Activated T-helper 1 cell treated with anti-CD3 and anti-CD28 coated beads, Interleukin-12 subunit alpha, Interleukin-12 subunit beta, Interleukin-2, Interleukin-4 antibody, amounts not matched to agents 30 ng/mL and 10 ng/mL and 1 ng/mL, durations not matched to agents 14 hours and 24 hours and 36 hours (primary cell): ENCODE measurements at regions not wholly inside any gene's neighbourhood (a gene's known extent, or its start where the extent isn't known, plus 50 kb on each side); places are given as distances from the start of the nearest gene placed in this dataset.
A peak's percentile ranks its signal among the peaks of the same experiment; 100 is the strongest.

Experiments
- DNase-seq: peaks from one replicate; pipeline ENCODE4 v3.0.0; 2021; ENCODE audit warnings: low spot score
- H3K27ac Mint-ChIP-seq: one replicate; pipeline ENCODE4 v1.8.0; 2021; ENCODE audit warnings: mild to moderate bottlenecking, mixed read lengths
- H3K27me3 Mint-ChIP-seq: one replicate; pipeline ENCODE4 v1.8.0; 2022; ENCODE audit warnings: mild to moderate bottlenecking, moderate library complexity, mixed read lengths; ENCODE audit not compliant: insufficient read depth
- H3K36me3 Mint-ChIP-seq: one replicate; pipeline ENCODE4 v1.8.0; 2021; ENCODE audit warnings: low read depth, mixed read lengths
- H3K4me1 Mint-ChIP-seq: one replicate; pipeline ENCODE4 v1.8.0; 2021; ENCODE audit warnings: low read depth, mixed read lengths
- H3K4me3 Mint-ChIP-seq: one replicate; pipeline ENCODE4 v1.8.0; 2021; ENCODE audit warnings: mild to moderate bottlenecking, moderate library complexity, mixed read lengths
- H3K9me3 Mint-ChIP-seq: one replicate; pipeline ENCODE4 v1.8.0; 2021; ENCODE audit warnings: mixed read lengths
- intact Hi-C: fragments of 100-400 bp; cut with micrococcal nuclease; formaldehyde crosslinking; loops from one replicate; pipeline ENCODE4 v1.15.1; 2024

DNA sequence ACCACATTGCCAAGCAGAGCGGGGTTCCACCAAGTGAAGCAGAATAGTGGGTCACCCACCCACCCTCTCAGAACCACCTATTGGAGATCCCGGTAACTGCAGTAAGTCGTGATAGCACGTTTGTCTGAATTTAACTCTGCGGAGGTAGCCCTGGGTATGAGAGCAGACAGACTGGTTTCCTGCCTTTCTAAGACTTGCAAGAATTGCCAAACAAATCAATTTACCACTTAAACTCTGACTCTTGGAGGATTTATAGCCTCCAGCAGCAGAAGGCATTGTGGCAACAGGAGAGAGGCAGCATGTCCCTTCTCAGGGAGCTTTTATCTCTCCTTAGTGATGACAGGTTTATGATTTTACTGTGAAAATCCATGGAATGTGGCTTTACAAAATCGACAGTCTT is 287.9 kb upstream of the FMN2 start:
- intact Hi-C loops, result no loop called here

DNA sequence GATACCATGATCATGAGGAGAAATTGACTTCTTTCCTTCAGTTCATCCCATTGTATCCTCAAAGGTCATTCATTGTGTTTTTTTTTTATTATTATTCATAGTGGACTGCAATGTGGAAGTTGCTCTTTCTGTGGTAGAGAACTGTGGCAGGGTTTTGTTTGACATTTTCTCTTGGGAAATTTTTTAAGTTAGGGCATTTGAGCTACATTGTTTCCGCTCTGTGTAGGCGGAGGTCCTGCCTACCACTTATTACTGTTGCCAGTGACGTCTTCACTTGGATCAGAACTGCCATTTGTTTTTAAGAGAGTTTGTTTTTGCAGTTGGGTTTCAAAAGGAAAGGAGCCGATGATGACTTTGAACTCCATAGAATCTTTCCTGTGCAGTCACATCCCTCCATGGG is 287.4 kb upstream of the FMN2 start:
- DNase-seq, result no peak
- H3K36me3 Mint-ChIP-seq, result no peaks in the 10 kb centered on the region
- intact Hi-C loops, result no loop called here

More for the DNA sequence above, 287.9 kb upstream of the FMN2 start:
- no peaks in the 10 kb centered on the region for H3K27me3 Mint-ChIP-seq
- H3K9me3 Mint-ChIP-seq, result no peaks in the 10 kb centered on the region
- H3K4me3 Mint-ChIP-seq, result no peak overlapping the region
- H3K27ac Mint-ChIP-seq, result no peak overlapping the region
- no peak for DNase-seq
- no peaks in the 10 kb centered on the region for H3K4me1 Mint-ChIP-seq
- H3K36me3 Mint-ChIP-seq, result no peaks in the 10 kb centered on the region

DNA sequence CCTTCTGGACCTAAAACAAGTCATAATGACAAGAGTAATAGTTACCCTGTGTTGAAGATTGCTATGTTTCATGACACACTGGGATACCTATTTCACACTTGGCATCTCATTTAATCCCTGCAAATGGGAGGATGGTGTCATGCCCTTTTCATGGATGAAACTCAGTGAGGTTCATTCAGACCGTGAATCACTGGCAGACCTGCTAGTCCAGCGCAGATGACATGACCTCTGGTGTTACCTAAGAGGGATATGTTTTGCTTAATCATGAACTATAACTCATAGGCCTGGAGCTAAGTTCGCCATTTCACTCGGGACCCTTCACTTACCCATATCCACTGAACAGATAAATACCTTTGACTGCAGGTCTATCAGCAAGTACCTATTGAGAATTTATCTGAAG is 286.6 kb upstream of the FMN2 start:
- DNase-seq, result no peak
- intact Hi-C loops, result no loop called here
- Mint-ChIP-seq H3K27me3 (peaks cover under 1% of the 10 kb centered on the region), H3K36me3 (no peaks in the 10 kb centered on the region), H3K9me3 (no peaks in the 10 kb centered on the region), H3K4me3 (no peak overlapping the region), H3K27ac (no peak overlapping the region), H3K4me1 (no peaks in the 10 kb centered on the region)

More for the DNA sequence above, 287.4 kb upstream of the FMN2 start:
- Mint-ChIP-seq H3K27ac (no peak overlapping the region), H3K4me3 (no peak overlapping the region), H3K9me3 (no peaks in the 10 kb centered on the region), H3K4me1 (no peaks in the 10 kb centered on the region), H3K27me3 (no peaks in the 10 kb centered on the region)

DNA sequence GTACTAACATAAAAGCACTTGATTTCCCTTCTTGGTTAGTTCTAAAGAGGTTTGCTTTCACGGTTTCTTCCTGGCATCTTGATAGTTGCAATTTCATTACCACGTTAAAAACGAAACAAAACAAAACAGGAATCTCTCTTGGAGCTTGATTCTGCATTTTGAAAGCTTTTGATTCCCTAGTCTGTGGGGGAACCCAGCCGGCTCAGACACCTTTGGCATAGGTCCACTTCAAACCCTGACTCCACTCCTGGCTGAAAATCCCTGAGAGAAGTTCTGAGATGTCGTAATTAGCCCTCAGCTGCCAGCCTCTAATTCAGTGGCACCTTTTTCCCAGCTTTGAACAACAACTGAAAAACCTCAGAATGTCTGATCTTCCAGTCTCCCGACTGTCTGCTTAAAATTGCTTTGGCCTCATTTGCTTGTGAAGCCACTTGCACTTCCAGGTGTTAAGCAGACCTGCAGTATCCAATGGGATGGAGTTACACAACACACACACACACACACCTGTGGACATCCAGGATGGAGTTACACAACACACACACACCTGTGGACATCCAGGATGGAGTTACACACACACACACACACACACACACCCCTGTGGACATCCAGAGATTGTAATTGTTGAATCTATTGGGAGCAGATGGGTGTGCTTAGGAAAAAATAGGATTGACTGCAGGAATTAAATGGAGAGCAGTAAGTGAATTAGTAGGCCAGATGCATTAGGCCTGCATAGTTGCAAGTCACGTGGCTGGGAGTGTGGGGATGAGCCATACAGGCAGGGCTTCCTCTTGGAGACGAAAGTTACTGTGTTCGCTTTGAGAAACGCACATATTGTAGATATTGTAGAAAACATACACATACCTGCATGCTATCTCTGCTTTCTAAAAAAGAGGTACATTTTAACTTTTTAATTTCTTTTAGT is 285.6 kb upstream of the FMN2 start:
- Mint-ChIP-seq H3K27ac (no peak overlapping the region), H3K9me3 (no peaks in the 10 kb centered on the region), H3K4me1 (peaks cover 3% of the 10 kb centered on the region), H3K27me3 (peaks cover 1% of the 10 kb centered on the region), H3K4me3 (no peak overlapping the region), H3K36me3 (no peaks in the 10 kb centered on the region)
- DNase-seq, result no peak
- intact Hi-C loops, result no loop called here

DNA sequence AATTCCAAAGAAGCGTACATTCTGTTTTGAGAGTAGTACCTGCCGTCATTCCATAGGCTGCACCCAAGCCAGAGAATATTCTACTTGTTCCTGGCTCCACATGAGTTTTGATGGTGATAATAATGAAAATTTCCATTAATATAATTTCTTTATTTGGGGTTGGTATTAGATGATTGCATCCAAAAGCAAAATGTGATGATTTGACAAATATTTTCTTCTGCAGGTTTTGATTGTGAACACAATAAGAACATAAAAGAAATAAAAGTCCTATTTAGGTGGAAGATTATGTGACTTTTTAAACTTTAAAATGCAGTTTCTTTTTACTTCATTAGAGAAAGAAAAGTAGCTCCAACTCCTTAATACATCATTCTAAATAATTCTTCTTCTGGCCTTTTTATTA is 284.8 kb upstream of the FMN2 start:
- intact Hi-C loops, result no loop called here
- Mint-ChIP-seq H3K27me3 (peaks cover 1% of the 10 kb centered on the region), H3K4me1 (peaks cover 10% of the 10 kb centered on the region), H3K36me3 (no peaks in the 10 kb centered on the region), H3K9me3 (no peaks in the 10 kb centered on the region), H3K27ac (no peak overlapping the region), H3K4me3 (no peak overlapping the region)
- no peak for DNase-seq

DNA sequence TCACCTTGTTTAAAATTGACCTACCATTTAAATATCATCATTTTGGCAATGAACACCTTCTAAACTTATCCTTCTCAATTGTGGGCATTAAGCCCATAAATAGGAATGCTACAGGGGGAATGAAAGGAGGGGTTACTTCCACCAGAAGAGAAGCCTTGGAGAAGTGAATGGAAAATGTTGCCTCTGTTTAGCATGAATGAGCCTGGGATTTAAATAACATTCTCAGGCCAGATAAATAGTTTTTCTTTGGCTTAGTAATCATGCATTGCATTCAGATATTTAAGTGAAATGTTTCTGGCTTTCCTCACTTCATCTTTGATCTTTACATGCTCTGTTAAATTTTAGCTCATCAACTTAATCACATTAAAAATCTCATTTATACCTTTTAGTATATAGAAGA is 284.3 kb upstream of the FMN2 start:
- no peak overlapping the region for H3K4me3 Mint-ChIP-seq
- H3K9me3 Mint-ChIP-seq, result no peaks in the 10 kb centered on the region

DNA sequence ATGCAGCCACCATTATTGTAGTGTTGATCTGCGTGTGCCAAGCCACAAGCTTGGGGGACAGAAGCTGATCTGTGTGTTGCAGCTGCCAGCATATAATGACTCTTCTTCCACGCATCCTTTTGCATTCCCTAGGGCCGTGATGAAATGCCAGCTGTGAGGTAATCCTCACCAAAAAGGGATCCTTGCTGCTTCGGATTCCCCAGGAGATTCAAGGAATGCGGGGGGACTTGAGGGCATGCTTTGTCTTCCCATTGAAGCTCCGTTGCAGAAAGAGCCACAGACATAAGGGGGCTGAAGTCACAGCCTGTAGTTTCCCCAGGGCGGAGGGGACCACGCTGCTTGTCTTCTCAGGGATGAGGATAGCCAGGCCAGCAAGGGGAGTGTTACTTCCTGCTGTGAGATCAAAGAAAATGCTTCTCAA is 281.6 kb upstream of the FMN2 start:
- DNase-seq, result no peak
- H3K4me3 Mint-ChIP-seq, result no peak overlapping the region
- no peak overlapping the region for H3K27ac Mint-ChIP-seq
- H3K27me3 Mint-ChIP-seq, result peaks cover 1% of the 10 kb centered on the region
- H3K36me3 Mint-ChIP-seq, result no peaks in the 10 kb centered on the region
- intact Hi-C loops, result loop anchor here (2.0 to 10.0 kb wide), 2 partner anchors 91 to 405 kb away; no protein-coding TSS in a partner anchor
- peaks cover 16% of the 10 kb centered on the region for H3K4me1 Mint-ChIP-seq
- H3K9me3 Mint-ChIP-seq, result no peaks in the 10 kb centered on the region

More for the DNA sequence above, 284.3 kb upstream of the FMN2 start:
- H3K27me3 Mint-ChIP-seq, result peaks cover 1% of the 10 kb centered on the region
- H3K36me3 Mint-ChIP-seq, result no peaks in the 10 kb centered on the region
- intact Hi-C loops, result no loop called here
- DNase-seq, result no peak
- no peak overlapping the region for H3K27ac Mint-ChIP-seq
- peaks cover 10% of the 10 kb centered on the region for H3K4me1 Mint-ChIP-seq

DNA sequence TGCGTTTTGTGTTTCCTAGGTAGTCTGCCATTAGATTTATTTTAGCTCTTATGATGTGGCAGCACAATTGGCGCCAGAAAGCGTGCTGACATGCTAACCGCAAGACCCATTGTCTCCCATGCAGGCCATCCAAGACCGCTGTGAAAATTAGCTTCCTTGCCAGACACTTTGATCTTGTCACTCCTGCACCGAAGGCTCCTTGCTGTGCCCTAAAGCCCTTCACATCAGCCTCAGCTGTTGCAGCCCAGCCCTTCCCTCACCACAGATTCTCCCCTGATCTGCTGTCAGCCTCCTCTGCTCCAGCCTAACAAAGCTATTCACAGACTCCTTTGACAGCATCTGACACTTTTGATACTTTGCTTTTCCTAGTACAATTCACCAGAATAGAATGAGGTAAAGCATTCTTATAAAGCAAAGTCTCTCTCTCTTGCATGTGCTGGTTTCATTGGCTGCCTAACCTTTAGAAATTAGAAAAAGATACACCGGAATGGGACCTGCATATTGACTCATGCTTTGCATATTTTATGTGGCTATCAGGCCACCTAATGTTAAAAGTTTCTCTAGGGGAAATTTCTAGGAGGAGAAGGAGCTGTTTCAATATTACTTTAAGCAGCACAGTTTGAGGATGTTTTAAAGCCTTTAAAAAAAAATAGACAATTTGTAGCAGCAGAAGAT is 280.3 kb upstream of the FMN2 start:
- intact Hi-C loops, result loop anchor here (2.0 to 10.0 kb wide), 2 partner anchors 93 to 407 kb away; no protein-coding TSS in a partner anchor
- peaks cover 1% of the 10 kb centered on the region for H3K27me3 Mint-ChIP-seq
- H3K36me3 Mint-ChIP-seq, result no peaks in the 10 kb centered on the region
- H3K4me3 Mint-ChIP-seq, result no peak overlapping the region
- peak overlapping the region; percentile 24 for H3K27ac Mint-ChIP-seq
- no peak for DNase-seq
- H3K9me3 Mint-ChIP-seq, result no peaks in the 10 kb centered on the region
- H3K4me1 Mint-ChIP-seq, result peaks cover 16% of the 10 kb centered on the region

DNA sequence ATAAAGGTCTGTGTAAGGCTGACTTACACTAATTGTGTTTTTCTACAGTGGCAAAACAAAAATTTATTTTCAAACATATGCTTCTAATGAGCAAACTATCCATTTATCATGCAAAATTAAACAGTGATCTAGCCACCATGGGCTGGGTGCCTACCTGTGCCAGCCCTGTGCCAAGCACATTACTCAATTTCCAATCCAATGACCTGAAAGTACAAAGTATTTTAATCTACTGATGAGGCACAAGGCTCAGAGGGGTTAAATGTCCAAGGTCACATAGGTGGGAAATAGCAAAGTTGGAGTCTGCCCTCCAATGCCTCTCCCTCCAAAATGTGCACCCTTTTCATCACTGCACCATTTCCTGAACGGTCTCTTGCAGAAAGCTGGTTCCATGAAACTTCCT is 279.1 kb upstream of the FMN2 start:
- no peak for DNase-seq
- Mint-ChIP-seq H3K27me3 (peaks cover 1% of the 10 kb centered on the region), H3K27ac (no peak overlapping the region), H3K4me3 (no peak overlapping the region), H3K9me3 (no peaks in the 10 kb centered on the region), H3K36me3 (no peaks in the 10 kb centered on the region), H3K4me1 (peaks cover 16% of the 10 kb centered on the region)
- intact Hi-C loops, result loop anchor here (10.0 kb wide), 1 partner anchor 408 kb away; no protein-coding TSS in a partner anchor

DNA sequence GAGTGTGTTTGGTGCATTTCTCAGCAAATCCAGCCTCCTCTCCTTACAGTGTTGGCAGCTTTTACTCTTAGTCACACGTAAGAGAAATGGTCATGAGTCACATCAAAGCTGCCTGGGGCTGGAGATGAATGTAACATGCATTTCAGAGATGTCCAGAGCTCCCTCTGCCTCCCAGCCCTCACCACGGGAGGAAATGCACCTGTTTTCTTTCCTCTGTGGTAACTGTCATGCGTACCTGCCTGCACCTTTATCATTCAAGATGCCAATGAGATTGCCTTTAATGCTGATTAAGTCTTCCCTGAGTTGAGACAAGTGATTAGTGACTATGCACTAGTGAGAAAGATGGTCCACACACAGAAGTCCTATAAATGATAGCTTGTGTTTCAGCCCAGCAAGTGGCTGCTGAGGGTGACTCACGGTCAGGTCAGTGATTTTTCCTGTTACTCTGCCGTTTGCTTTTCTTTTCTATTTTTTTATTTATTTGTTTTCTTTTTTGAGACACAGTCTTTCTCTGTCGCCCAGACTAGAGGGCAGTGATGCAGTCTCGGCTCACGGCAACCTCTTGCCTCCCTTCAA is 277.3 kb upstream of the FMN2 start:
- Mint-ChIP-seq H3K27ac (peak overlapping the region; percentile 4), H3K4me3 (no peak overlapping the region), H3K4me1 (peaks cover 16% of the 10 kb centered on the region), H3K9me3 (no peaks in the 10 kb centered on the region), H3K36me3 (no peaks in the 10 kb centered on the region), H3K27me3 (peaks cover 1% of the 10 kb centered on the region)
- DNase-seq, result peak; percentile 6
- intact Hi-C loops, result loop anchor here (10.0 kb wide), 1 partner anchor 410 kb away; no protein-coding TSS in a partner anchor

DNA sequence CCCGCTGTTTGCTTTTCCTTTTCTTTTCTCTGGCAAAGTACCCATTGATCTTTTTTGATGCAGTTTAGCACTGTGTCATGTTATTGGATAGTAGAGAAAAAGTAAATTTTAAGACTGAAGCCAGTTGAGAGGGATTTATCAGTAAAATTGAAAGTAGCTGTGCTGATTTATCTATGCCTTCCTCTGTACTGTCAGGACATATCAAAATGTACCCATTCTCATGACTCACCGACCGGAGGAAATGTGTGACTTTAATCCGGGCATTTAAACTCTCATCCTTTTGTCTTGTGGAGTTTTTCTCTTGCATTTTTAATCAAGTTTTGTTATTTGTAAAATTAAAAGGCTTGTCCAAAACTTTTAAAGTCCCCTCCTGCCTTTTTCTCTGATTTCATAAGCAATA is 276.6 kb upstream of the FMN2 start:
- Mint-ChIP-seq H3K4me3 (no peak overlapping the region), H3K27ac (no peak overlapping the region), H3K4me1 (peaks cover 16% of the 10 kb centered on the region)

DNA sequence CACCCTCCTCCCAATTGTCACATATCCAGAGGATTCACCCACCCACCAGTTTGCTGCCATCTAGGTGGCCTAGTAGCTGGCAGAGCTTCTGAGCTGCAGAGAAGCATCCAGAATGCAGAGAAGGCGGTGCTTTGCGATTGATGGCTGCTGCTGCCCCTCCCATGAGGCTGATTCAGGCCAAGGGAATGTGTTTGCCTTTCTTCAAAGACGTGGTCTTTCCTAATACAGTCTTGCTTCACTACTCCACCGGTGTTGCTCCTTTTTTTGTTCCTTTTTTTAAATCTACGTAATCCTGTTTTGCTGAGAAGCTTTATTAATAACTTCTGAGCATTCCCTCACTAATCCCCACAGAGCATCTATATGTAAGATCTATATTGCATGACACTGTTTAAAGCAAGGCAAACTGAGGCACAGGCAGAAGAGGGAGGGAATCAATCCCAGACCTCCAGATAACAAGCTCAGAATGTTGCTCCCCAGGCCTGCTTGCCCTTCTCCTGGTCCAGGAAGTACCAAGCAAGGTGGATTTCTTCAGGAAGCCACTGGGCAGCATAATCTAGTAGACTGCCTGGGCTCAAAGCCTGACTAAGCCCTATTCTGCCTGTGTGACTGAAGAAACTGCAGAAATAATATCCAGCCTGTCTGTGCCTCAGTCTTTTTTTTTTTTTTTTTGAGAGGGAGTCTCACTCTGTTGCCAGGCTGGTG is 275.5 kb upstream of the FMN2 start:
- no peaks in the 10 kb centered on the region for H3K9me3 Mint-ChIP-seq
- H3K27ac Mint-ChIP-seq, result no peak overlapping the region
- peaks cover 12% of the 10 kb centered on the region for H3K4me1 Mint-ChIP-seq
- H3K36me3 Mint-ChIP-seq, result no peaks in the 10 kb centered on the region
- no peak overlapping the region for H3K4me3 Mint-ChIP-seq
- DNase-seq, result no peak
- intact Hi-C loops, result loop anchor here (10.0 kb wide), 1 partner anchor 411 kb away; no protein-coding TSS in a partner anchor
- no peaks in the 10 kb centered on the region for H3K27me3 Mint-ChIP-seq

More for the DNA sequence above, 276.6 kb upstream of the FMN2 start:
- H3K27me3 Mint-ChIP-seq, result peaks cover under 1% of the 10 kb centered on the region
- DNase-seq, result no peak
- intact Hi-C loops, result loop anchor here (10.0 kb wide), 1 partner anchor 410 kb away; no protein-coding TSS in a partner anchor
- H3K9me3 Mint-ChIP-seq, result no peaks in the 10 kb centered on the region
- no peaks in the 10 kb centered on the region for H3K36me3 Mint-ChIP-seq
